GM18861 (cell line): ENCODE measurements at regions not wholly inside any gene's neighbourhood (a gene's known extent, or its start where the extent isn't known, plus 50 kb on each side); places are given as distances from the start of the nearest gene placed in this dataset.
"Not testable (repeated sequence)": the region's sequence is repeated elsewhere in the genome, so short reads cannot be mapped to it uniquely, and the experiment has no call there.

ENCODE experiments used
- ATAC-seq: cut with Tn5 transposase; IDR thresholded peaks from one replicate; pipeline ENCODE4 v1.9.1; 2021; ENCODE audit not compliant: unreplicated experiment

DNA sequence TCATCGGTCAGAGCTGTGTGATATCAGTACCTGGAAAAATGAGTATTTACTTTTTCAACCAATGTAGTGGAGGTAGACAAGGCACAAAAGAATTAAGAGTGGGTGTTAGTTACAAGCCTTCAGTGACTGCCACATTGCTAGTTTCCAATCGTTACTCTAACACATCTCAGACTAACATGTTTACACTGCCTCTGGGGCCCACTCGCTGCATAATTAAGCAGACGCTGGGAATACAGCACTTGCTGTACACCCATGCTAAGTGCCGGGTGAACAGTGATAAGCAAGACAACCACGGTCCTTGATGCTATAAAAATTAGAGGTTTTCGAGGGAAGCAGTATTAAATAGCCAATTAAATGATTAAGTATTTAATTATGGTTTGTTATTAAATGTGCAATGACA is 1147.6 kb downstream of the AACS start:
- ATAC-seq: no peak

GRCh38 chr12:126218697-126219096 is 1153.5 kb downstream of the AACS start:
- no peak for ATAC-seq

DNA sequence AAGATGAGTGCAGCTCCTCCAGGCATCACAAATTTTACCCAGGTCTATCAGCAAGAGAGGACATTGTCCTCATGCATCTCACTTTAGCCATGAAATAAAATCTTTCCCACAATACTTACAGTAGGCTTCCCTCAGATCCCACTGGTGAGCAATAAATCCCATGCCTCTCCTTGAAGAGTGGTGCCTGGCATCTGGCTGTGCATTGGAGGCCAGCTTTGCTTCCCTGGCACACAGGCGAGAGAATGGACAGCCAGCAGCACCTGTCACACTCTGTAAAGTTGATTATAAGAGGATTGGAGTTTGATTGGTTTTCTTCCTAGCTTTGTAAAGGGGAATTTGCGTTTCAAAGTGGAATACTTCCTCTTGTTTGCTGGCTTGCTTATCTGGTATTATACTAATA is 1153.9 kb downstream of the AACS start:
- ATAC-seq: no peak

- ATAC-seq: no peak
These were observed 1154.5 kb downstream of the AACS start for GRCh38 chr12:126219654-126220279.

GRCh38 chr12:126224032-126224431 is 1158.8 kb downstream of the AACS start:
- no peak for ATAC-seq

DNA sequence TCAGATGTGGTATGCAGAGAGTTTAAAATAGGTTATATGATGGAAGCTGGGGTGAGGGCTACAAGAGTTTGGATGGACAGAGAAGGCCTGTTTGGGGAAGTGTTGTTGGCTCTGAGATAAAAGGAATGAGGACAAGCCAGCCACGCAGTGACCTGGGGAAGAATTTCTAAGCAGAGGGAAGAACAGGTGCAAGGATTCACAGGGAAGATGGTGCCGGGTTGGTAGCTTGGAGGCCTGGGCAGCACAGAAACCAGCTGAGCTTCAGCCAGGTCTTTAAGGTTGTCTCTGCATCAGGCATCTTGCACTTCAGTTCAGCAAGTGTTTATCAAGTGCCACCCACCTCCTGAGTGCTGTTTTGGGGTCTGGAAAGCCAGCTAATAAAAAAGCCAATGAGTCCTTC is 1163.7 kb downstream of the AACS start:
- ATAC-seq: no peak

GRCh38 chr12:126232711-126233110 is 1167.5 kb downstream of the AACS start:
- ATAC-seq: no peak

DNA sequence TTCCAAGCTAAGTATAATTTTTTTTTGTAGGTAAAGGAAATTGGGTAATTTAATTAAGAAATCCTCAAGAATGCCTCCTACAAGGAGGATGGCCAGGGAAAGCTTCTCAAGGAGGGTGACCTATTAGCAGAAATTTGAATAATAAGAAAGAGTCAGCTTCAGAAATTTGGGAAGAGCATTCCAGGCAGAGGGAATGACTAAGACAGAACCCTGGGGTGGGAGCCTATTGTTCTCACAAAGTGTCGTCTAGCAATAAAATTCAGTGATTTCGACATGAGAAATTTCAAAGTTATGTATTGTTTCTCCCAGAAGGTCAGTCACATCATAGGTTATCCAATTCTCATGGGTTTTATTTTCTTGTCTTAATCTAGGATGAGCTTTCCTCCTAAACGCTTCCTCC is 1168.4 kb downstream of the AACS start:
- no peak for ATAC-seq

GRCh38 chr12:126243814-126244440 is 1178.7 kb downstream of the AACS start:
- no peak for ATAC-seq

- ATAC-seq: no peak
These were observed 1182.7 kb downstream of the AACS start for GRCh38 chr12:126247936-126248335.

GRCh38 chr12:126248871-126249403 is 1183.7 kb downstream of the AACS start:
- ATAC-seq: no peak

DNA sequence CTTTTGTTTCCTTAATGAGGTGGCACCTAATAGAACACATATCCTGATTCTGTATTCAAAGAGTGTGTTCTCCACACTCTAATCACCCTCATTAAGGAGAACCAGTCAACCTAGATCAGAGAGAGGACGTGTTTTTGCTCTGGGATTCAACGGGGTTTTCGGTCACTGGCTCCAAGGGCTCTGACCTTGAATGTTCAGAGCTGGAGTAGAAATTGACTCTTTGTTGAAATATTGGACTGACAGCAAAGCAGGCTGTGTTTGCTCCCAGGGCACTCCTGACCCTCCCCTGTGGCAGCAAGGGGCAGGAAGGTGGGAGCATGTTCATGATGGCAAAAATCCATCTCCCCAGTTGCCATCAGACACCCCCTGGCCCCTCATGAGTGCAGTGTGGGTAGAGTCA is 1193.0 kb downstream of the AACS start:
- ATAC-seq: no peak

- no peak for ATAC-seq
These were observed 1197.6 kb downstream of the AACS start for GRCh38 chr12:126262829-126263228.

- ATAC-seq: no peak
These were observed 1203.0 kb downstream of the AACS start for GRCh38 chr12:126268222-126268621.

- no peak for ATAC-seq
These were observed 1205.9 kb downstream of the AACS start for GRCh38 chr12:126271159-126271558.

GRCh38 chr12:126282691-126283090 is 1217.5 kb downstream of the AACS start:
- no peak for ATAC-seq

DNA sequence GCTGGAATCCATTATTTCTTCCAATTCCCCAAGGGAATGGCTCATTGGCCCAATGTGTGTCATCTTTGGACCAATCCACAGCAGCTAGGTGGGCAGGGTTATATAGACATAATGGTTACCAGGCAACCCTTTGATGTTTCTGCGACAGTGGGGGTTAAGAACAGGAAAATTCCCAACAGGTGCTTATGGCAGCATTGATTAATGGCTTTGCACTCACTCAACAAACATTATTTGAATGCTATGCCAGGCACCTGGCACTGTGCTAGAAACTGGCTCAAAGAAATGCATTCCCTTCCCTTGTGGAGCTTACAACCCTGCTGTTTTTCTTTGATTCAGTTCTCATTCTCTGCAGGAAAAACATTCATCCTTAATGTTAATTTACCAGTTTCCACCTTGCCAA is 1221.0 kb downstream of the AACS start:
- ATAC-seq: no peak

- no peak for ATAC-seq
These were observed 1225.2 kb downstream of the AACS start for GRCh38 chr12:126290456-126290855.

GRCh38 chr12:126291987-126292386 is 1226.8 kb downstream of the AACS start:
- not testable (repeated sequence) for ATAC-seq

DNA sequence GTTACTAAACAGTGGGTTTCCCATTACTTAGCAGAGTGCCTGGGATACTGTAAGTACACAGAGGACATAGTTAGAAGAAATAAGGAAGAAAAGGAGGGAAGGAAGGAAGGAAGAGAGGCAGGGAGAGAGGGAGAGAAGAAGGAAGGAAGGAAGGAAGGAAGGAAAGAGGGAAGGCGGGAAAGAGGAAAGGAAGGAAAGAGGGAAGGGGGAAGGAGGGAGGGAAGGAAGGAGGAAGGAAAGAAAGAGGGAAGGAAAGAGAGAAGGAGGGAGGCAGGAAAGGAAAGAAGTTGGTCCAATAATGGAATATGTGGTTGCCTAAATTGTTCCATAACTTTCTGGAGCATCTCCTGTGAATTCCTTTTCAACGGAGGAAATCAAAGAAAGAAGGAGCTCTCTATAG is 1230.4 kb downstream of the AACS start:
- ATAC-seq: no peak

- ATAC-seq: no peak
These were observed 1244.0 kb downstream of the AACS start for GRCh38 chr12:126309278-126309677.

DNA sequence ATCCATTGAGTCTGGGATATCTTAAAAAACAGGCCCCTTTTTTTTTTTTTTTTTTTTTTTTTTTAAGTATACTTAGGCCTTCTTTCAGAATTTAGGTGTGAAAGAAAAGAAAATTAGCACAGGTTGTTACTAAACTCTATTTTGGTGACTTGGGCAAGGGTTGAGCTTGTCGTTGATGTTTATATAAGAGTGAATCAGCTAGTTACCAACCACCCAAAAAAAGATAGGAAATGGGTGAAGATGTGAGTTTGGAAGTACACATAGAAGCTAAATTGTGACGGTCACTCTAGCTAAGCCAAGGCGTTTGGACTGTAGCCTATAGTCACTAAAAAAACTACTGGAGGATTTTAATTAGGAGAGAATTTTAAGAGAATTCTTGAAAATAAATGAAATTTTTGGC is 1247.2 kb downstream of the AACS start:
- no peak for ATAC-seq

- ATAC-seq: no peak
These were observed 1251.2 kb downstream of the AACS start for GRCh38 chr12:126316411-126316810.
